B cell (primary cell): ENCODE measurements at regions not wholly inside any gene's neighbourhood (a gene's known extent, or its start where the extent isn't known, plus 50 kb on each side); places are given as distances from the start of the nearest gene placed in this dataset.

Experiments used
- CTCF ChIP-seq: fragments of 200-600 bp; IDR thresholded peaks from one replicate; pipeline ENCODE4 v1.8.0; 2022; ENCODE audit warnings: antibody characterized with exemption, mild to moderate bottlenecking
- EZH2 ChIP-seq: IDR thresholded peaks from 2 replicates; pipeline ENCODE4 v1.6.1; 2012; ENCODE audit warnings: borderline replicate concordance, low read depth, mild to moderate bottlenecking, moderate library complexity, low read length; ENCODE audit not compliant: insufficient read depth, poor library complexity, severe bottlenecking

- TF ChIP-seq CTCF (no peak), EZH2 (no peak)
Observed at GRCh38 chr6:40298207-40298606, 289.0 kb downstream of the LRFN2 start.
